CD14-positive monocyte (primary cell): ENCODE measurements at regions not wholly inside any gene's neighbourhood (a gene's known extent, or its start where the extent isn't known, plus 50 kb on each side); places are given as distances from the start of the nearest gene placed in this dataset.

Source experiments
- DNase-seq, 3 donors: peaks; one replicate each; pipeline ENCODE4 v3.0.0-alpha.2; 2011 to 2022
- H2AFZ ChIP-seq: 2 replicates; pipeline ENCODE4 v1.6.0; 2012; ENCODE audit warnings: mild to moderate bottlenecking, low read depth, low read length, inconsistent platforms; ENCODE audit not compliant: insufficient read depth, poor library complexity, severe bottlenecking
- H3K27ac ChIP-seq, 2 donors: 1 replicate in 1 of 2; 2 replicates in 1 of 2; pipeline ENCODE4 v1.5.1; 2012 to 2013; ENCODE audit warnings: low read length in 2 of 2, control low read depth in 1 of 2, inconsistent platforms in 1 of 2, low read depth in 1 of 2, mild to moderate bottlenecking in 1 of 2
- H3K27me3 ChIP-seq, 2 donors: one replicate each; pipeline versions ENCODE4 v1.6.0 to v1.6.1; 2011 to 2013; ENCODE audit warnings: low read length in 2 of 2; ENCODE audit not compliant: control insufficient read depth in 2 of 2, insufficient read depth in 2 of 2
- H3K36me3 ChIP-seq, 2 donors: replicated peaks in 1 of 2; 1 replicate in 1 of 2; 2 replicates in 1 of 2; pipeline versions ENCODE4 v1.5.1 to v1.6.1; 2012 to 2013; ENCODE audit warnings: low read length in 2 of 2, control low read depth in 1 of 2, inconsistent platforms in 1 of 2, mild to moderate bottlenecking in 1 of 2; ENCODE audit not compliant: insufficient read depth in 2 of 2, control insufficient read depth in 1 of 2
- H3K4me1 ChIP-seq, 2 donors: 1 replicate in 1 of 2; 2 replicates in 1 of 2; pipeline versions ENCODE4 v1.5.1 to v1.6.1; 2012 to 2013; ENCODE audit warnings: low read length in 2 of 2, control low read depth in 1 of 2, inconsistent platforms in 1 of 2, mild to moderate bottlenecking in 1 of 2, moderate library complexity in 1 of 2; ENCODE audit not compliant: insufficient read depth in 2 of 2, control insufficient read depth in 1 of 2
- H3K4me2 ChIP-seq: replicated peaks from 2 replicates; pipeline ENCODE3; 2012; ENCODE audit warnings: low read length, moderate library complexity, mild to moderate bottlenecking; ENCODE audit not compliant: poor library complexity, severe bottlenecking; ENCODE audit errors: extremely low read depth
- H3K4me3 ChIP-seq, 3 experiments: fragments of 200-600 bp in 1 of 3; sonication (generic) in 1 of 3; replicated peaks in 1 of 3; 1 replicate in 2 of 3; 2 replicates in 1 of 3; pipeline ENCODE4 v1.5.1; 2011 to 2013; ENCODE audit warnings: low read length in 3 of 3, mild to moderate bottlenecking in 3 of 3, control low read depth in 2 of 3, low read depth in 2 of 3, inconsistent platforms in 1 of 3, moderate library complexity in 1 of 3
- H3K79me2 ChIP-seq: 2 replicates; pipeline ENCODE4 v1.6.0; 2012; ENCODE audit warnings: mild to moderate bottlenecking, control low read depth, inconsistent platforms, low read length, moderate library complexity; ENCODE audit not compliant: insufficient read depth
- H3K9ac ChIP-seq: 2 replicates; pipeline ENCODE4 v1.6.0; 2017; ENCODE audit warnings: low read length, mild to moderate bottlenecking; ENCODE audit not compliant: insufficient read depth, poor library complexity, severe bottlenecking
- H3K9me3 ChIP-seq, 2 donors: replicated peaks in 1 of 2; 1 replicate in 1 of 2; 2 replicates in 1 of 2; pipeline versions ENCODE4 v1.5.1 to v1.6.1; 2012 to 2013; ENCODE audit warnings: low read length in 2 of 2, control low read depth in 1 of 2; ENCODE audit not compliant: control insufficient read depth in 1 of 2, insufficient read depth in 1 of 2
- H4K20me1 ChIP-seq: 2 replicates; pipeline ENCODE4 v1.6.0; 2012; ENCODE audit warnings: mild to moderate bottlenecking, low read length, control low read depth, moderate library complexity; ENCODE audit not compliant: insufficient read depth
- H3K27ac Mint-ChIP-seq, 7 donors: one replicate each; pipeline ENCODE4 v1.8.0; 2020; ENCODE audit warnings: mild to moderate bottlenecking in 7 of 7, mixed read lengths in 7 of 7, moderate library complexity in 6 of 7, inconsistent platforms in 2 of 7
- H3K27me3 Mint-ChIP-seq, 3 donors: one replicate each; pipeline ENCODE4 v1.8.0; 2021 to 2022; ENCODE audit warnings: low read depth in 3 of 3, mild to moderate bottlenecking in 3 of 3, mixed read lengths in 3 of 3, moderate library complexity in 3 of 3, inconsistent platforms in 1 of 3
- H3K36me3 Mint-ChIP-seq, 2 donors: one replicate each; pipeline ENCODE4 v1.8.0; 2020; ENCODE audit warnings: mixed read lengths in 2 of 2, inconsistent platforms in 1 of 2, mild to moderate bottlenecking in 1 of 2
- H3K4me1 Mint-ChIP-seq: one replicate; pipeline ENCODE4 v1.8.0; 2020; ENCODE audit warnings: mild to moderate bottlenecking, mixed read lengths
- H3K4me3 Mint-ChIP-seq, 2 donors: one replicate each; pipeline ENCODE4 v1.8.0; 2020; ENCODE audit warnings: mild to moderate bottlenecking in 2 of 2, mixed read lengths in 2 of 2, moderate library complexity in 1 of 2
- H3K9me3 Mint-ChIP-seq, 7 donors: one replicate each; pipeline ENCODE4 v1.8.0; 2020 to 2022; ENCODE audit warnings: mixed read lengths in 7 of 7, mild to moderate bottlenecking in 6 of 7, moderate library complexity in 6 of 7, inconsistent platforms in 2 of 7
- WGBS: methylation state at CpG from one replicate; pipeline ENCODE4 v1.1.5; 2013; ENCODE audit warnings: missing lambda C conversion rate; ENCODE audit not compliant: insufficient coverage; 5-methylcytosine and 5-hydroxymethylcytosine counted together
- intact Hi-C, 2 donors: fragments of 100-400 bp; cut with micrococcal nuclease; formaldehyde crosslinking; loops; one replicate each; pipeline versions ENCODE4 v1.15.0 to v1.15.1; 2023
- TF ChIP-seq, protein P1 (sequence below): fragments of 200-600 bp; IDR thresholded peaks from one replicate; pipeline ENCODE4 v1.8.0; 2022; ENCODE audit warnings: antibody characterized with exemption, mild to moderate bottlenecking

DNA sequence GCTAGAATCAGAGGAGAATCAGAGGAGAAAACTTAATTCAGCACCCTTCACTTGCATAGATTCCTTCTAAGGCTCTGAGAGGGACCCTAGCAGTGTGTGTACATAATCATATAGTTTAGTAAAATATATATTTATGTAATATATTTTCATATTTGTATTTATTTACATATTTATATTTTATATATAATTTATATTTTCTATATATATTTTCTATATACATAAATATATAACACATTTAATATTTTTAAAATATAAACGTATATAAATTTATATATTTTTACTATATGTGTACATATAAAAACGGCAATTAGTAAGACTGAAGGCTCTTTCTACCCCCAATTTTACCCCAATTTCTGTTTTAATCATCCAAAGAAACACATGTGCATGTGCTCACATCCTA is 80.3 kb downstream of the NXPE2 start:
- H3K9me3 Mint-ChIP-seq = peaks cover 0 to 1% (median 0%) of the 10 kb centered on the region in 7 donors
- no peaks in the 10 kb centered on the region for H3K4me1 ChIP-seq
- no peak overlapping the region for H3K4me3 ChIP-seq
- H3K27ac Mint-ChIP-seq = no peak overlapping the region
- H3K9me3 ChIP-seq = no peaks in the 10 kb centered on the region
- no peak overlapping the region for H3K4me2 ChIP-seq
- no peak for DNase-seq
- H3K4me3 Mint-ChIP-seq = no peak overlapping the region
- no peaks in the 10 kb centered on the region for H3K36me3 ChIP-seq
- TF ChIP-seq, protein P1, sequence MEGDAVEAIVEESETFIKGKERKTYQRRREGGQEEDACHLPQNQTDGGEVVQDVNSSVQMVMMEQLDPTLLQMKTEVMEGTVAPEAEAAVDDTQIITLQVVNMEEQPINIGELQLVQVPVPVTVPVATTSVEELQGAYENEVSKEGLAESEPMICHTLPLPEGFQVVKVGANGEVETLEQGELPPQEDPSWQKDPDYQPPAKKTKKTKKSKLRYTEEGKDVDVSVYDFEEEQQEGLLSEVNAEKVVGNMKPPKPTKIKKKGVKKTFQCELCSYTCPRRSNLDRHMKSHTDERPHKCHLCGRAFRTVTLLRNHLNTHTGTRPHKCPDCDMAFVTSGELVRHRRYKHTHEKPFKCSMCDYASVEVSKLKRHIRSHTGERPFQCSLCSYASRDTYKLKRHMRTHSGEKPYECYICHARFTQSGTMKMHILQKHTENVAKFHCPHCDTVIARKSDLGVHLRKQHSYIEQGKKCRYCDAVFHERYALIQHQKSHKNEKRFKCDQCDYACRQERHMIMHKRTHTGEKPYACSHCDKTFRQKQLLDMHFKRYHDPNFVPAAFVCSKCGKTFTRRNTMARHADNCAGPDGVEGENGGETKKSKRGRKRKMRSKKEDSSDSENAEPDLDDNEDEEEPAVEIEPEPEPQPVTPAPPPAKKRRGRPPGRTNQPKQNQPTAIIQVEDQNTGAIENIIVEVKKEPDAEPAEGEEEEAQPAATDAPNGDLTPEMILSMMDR = no peak
- WGBS = no CpG with 5 or more reads among the region's 2 CpGs
- H3K9ac ChIP-seq = no peak overlapping the region
- H4K20me1 ChIP-seq = no peaks in the 10 kb centered on the region
- no peaks in the 10 kb centered on the region for H3K79me2 ChIP-seq
- peaks cover 0 to 5% (median 0%) of the 10 kb centered on the region in 3 donors for H3K27me3 Mint-ChIP-seq
- no peaks in the 10 kb centered on the region for H3K36me3 Mint-ChIP-seq
- no peak overlapping the region for H2AFZ ChIP-seq
- H3K27ac ChIP-seq = no peak overlapping the region
- intact Hi-C loops = no loop called here
- H3K4me1 Mint-ChIP-seq = no peaks in the 10 kb centered on the region
- H3K27me3 ChIP-seq = no peaks in the 10 kb centered on the region

DNA sequence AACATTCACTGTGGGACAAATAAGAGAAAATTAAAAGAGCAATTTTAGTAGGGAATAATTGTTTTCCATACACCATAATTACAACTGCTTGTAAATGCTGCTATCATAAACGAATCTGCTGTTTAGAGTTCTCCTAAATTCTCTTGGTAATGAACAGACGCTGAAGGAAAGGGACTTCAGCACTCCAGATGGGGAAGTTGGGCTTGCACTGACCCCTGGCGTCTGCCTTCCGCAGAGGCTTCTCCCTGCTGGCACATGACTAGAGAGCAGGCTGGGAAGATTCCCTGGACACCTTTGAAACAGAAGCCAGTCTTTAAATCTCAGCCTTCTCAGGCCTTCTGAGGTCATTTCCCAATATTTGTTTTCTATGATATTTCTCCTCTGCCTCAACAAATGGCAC is 84.1 kb downstream of the NXPE2 start:
- no peaks in the 10 kb centered on the region for H3K36me3 Mint-ChIP-seq
- H3K4me1 ChIP-seq = no peaks in the 10 kb centered on the region
- intact Hi-C loops = loop anchor here in 1 of 2 donors (10.0 kb wide), 1 partner anchor 418 kb away; no protein-coding TSS in a partner anchor
- no peaks in the 10 kb centered on the region for H3K9me3 ChIP-seq
- no peak overlapping the region for H3K4me2 ChIP-seq
- no peaks in the 10 kb centered on the region for H3K79me2 ChIP-seq
- H3K4me3 Mint-ChIP-seq = no peak overlapping the region
- TF ChIP-seq, protein P1 = peak; percentile 39
- no peaks in the 10 kb centered on the region for H3K4me1 Mint-ChIP-seq
- no peaks in the 10 kb centered on the region for H4K20me1 ChIP-seq
- H3K27me3 Mint-ChIP-seq = peaks cover 0 to 3% (median 2%) of the 10 kb centered on the region in 3 donors
- no peaks in the 10 kb centered on the region for H3K36me3 ChIP-seq
- no peak overlapping the region for H2AFZ ChIP-seq
- no peak overlapping the region for H3K4me3 ChIP-seq
- H3K9me3 Mint-ChIP-seq = peaks cover 0 to 1% (median 0%) of the 10 kb centered on the region in 7 donors
- no peak overlapping the region for H3K27ac Mint-ChIP-seq
- 0% methylated on average over 3 of the region's 4 CpGs for WGBS
- no peak overlapping the region for H3K9ac ChIP-seq
- DNase-seq = peak in 1 of 3 donors; percentile 1
- no peak overlapping the region for H3K27ac ChIP-seq
- H3K27me3 ChIP-seq = no peaks in the 10 kb centered on the region
